Left ventricle myocardium inferior (tissue), 1 donor: ENCODE measurements at regions not wholly inside any gene's neighbourhood (a gene's known extent, or its start where the extent isn't known, plus 50 kb on each side); places are given as distances from the start of the nearest gene placed in this dataset.
"Not testable (repeated sequence)": the region's sequence is repeated elsewhere in the genome, so short reads cannot be mapped to it uniquely, and the experiment has no call there.

Experiments
- DNase-seq: peaks from one replicate; pipeline ENCODE4 v3.0.0-alpha.2; 2020
- H3K27ac ChIP-seq: fragments of 200-600 bp; replicated peaks from 2 replicates; pipeline ENCODE4 v1.8.0; 2021
- H3K27me3 ChIP-seq: fragments of 200-600 bp; 2 replicates; pipeline ENCODE4 v1.8.0; 2021; ENCODE audit warnings: low read depth
- H3K36me3 ChIP-seq: fragments of 200-600 bp; 2 replicates; pipeline ENCODE4 v1.8.0; 2021
- H3K4me1 ChIP-seq: fragments of 200-600 bp; 2 replicates; pipeline ENCODE4 v1.8.0; 2021
- H3K4me3 ChIP-seq: fragments of 200-600 bp; 2 replicates; pipeline ENCODE4 v1.8.0; 2021; ENCODE audit warnings: mild to moderate bottlenecking, moderate library complexity
- H3K9me3 ChIP-seq: fragments of 200-600 bp; replicated peaks from 2 replicates; pipeline ENCODE4 v1.8.0; 2021
- intact Hi-C: fragments of 100-400 bp; cut with micrococcal nuclease; formaldehyde crosslinking; loops from one replicate; pipeline ENCODE4 v1.11.0; 2022
- TF ChIP-seq, protein P1 (sequence below): fragments of 200-600 bp; IDR thresholded peaks from 2 replicates; pipeline ENCODE4 v1.8.0; 2021; ENCODE audit warnings: antibody characterized with exemption, mild to moderate bottlenecking, borderline replicate concordance
- donor health status: DM: no; HTN: yes; CAD: no; lungs with severe emphysema.

DNA sequence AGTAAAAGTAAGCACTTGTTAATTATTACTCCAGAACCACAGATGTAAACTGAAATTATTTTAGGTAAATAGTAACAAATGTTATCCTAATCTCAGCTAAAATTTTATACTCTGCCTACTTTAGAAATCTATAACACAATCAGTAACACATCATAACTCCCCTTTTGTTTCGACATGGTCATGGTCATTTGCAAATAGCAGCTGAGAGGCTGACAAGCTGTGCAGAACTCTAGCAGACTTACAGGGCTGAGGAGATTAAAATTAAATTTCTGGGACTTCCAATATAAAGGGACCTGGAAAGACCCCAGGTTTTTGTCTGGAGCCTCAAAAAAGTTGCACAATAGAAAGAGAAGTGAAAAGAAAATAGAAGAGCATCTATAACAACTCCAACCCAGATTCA lies 88.8 kb downstream of the PRL start:
- intact Hi-C loops: no loop called here
- Histone ChIP-seq H3K4me3 (no peak overlapping the region), H3K36me3 (no peaks in the 10 kb centered on the region), H3K27me3 (no peaks in the 10 kb centered on the region), H3K4me1 (no peaks in the 10 kb centered on the region), H3K9me3 (no peaks in the 10 kb centered on the region), H3K27ac (no peak overlapping the region)
- TF ChIP-seq, protein P1, sequence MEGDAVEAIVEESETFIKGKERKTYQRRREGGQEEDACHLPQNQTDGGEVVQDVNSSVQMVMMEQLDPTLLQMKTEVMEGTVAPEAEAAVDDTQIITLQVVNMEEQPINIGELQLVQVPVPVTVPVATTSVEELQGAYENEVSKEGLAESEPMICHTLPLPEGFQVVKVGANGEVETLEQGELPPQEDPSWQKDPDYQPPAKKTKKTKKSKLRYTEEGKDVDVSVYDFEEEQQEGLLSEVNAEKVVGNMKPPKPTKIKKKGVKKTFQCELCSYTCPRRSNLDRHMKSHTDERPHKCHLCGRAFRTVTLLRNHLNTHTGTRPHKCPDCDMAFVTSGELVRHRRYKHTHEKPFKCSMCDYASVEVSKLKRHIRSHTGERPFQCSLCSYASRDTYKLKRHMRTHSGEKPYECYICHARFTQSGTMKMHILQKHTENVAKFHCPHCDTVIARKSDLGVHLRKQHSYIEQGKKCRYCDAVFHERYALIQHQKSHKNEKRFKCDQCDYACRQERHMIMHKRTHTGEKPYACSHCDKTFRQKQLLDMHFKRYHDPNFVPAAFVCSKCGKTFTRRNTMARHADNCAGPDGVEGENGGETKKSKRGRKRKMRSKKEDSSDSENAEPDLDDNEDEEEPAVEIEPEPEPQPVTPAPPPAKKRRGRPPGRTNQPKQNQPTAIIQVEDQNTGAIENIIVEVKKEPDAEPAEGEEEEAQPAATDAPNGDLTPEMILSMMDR: no peak
- no peak for DNase-seq

DNA sequence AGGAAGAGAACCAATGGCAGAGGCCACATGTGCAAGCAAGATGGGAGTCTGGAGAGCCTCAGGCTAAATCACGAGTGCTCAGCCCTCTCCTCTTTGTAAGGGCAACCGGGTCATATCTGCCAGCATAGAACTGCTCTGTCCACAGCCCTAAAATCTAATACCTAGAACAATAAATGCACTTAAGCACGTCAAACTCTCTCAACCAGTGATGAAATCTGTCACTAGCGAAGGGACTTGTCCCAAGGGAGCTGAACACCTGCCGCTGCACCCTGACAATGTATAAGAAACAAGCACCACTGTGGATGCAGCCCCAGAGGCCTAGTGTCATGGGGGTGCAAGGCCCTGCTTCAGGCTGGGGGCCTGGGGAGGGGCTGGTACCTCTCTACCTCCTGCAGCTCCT lies 82.5 kb downstream of the PRL start:
- H3K4me1 ChIP-seq: no peaks in the 10 kb centered on the region
- no peak overlapping the region for H3K4me3 ChIP-seq
- TF ChIP-seq, protein P1: no peak
- H3K27me3 ChIP-seq: no peaks in the 10 kb centered on the region
- no peak for DNase-seq
- intact Hi-C loops: no loop called here
- H3K36me3 ChIP-seq: no peaks in the 10 kb centered on the region
- no peaks in the 10 kb centered on the region for H3K9me3 ChIP-seq
- no peak overlapping the region for H3K27ac ChIP-seq

DNA sequence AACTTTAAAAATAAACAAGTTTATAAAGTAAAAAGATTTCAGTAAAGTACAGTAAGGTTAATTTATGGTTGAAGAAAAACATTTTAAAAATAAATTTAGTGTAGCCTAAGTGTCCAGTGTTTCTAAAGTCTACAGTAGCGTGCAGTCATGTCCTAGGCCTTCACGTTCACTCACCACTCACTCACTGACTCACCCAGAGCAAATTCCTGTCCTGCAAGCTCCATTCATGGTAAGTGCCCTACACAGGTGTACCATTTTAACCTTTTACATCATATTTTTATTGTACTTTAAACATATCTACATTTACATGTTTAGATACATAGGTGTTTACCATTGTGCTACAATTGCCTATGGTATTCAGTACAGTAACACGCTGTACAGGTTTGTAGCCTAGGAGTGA lies 81.4 kb downstream of the PRL start:
- DNase-seq, H3K27me3 ChIP-seq, intact Hi-C loops, H3K4me1 ChIP-seq, H3K36me3 ChIP-seq, H3K27ac ChIP-seq, H3K9me3 ChIP-seq, H3K4me3 ChIP-seq: not testable (repeated sequence)

DNA sequence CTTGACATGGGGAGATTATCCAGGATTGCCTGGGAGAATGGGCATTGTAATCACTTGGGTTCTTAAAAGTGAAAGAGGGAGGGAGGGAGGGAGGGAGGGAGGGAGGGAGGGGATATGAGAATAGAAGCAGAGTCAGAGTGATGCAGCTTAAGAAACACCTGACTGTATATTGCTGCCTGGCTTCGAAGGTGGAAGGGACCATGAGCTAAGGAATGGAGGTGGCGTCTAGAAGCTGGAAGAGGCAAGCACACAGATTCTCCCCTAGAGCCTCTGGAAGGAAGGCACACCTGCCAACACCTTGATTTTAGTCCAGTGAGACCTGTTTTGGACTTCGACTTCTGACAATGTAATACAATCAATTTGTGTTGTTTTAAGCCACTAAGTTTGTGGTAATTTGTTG lies 78.4 kb downstream of the PRL start:
- Histone ChIP-seq H3K4me3 (no peak overlapping the region), H3K4me1 (no peaks in the 10 kb centered on the region), H3K9me3 (no peaks in the 10 kb centered on the region), H3K27ac (no peak overlapping the region), H3K36me3 (no peaks in the 10 kb centered on the region), H3K27me3 (no peaks in the 10 kb centered on the region)
- no peak for DNase-seq
- intact Hi-C loops: no loop called here
- TF ChIP-seq, protein P1: no peak

DNA sequence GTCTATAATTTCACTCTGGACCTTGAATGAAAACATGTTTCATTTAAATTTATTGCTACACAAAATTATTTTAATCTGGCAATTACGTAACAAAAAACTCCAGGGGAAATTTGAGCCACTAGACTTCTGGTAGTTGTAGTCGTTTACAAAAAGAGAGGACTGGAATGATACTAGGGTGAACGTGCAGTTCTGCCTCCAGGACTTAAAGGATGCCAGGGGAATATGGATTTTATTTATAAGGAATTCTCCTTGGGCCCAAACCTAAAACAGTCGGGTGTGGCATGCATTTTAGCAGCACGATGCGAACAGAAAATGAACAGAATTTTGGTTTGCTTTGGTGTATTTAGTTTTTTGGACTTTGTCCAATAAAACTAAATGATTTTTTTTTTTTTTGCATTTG lies 76.9 kb downstream of the PRL start:
- no peak overlapping the region for H3K4me3 ChIP-seq
- no peaks in the 10 kb centered on the region for H3K9me3 ChIP-seq
- no peaks in the 10 kb centered on the region for H3K4me1 ChIP-seq
- no peak for DNase-seq
- no peak overlapping the region for H3K27ac ChIP-seq
- H3K36me3 ChIP-seq: no peaks in the 10 kb centered on the region
- TF ChIP-seq, protein P1: no peak
- intact Hi-C loops: no loop called here
- H3K27me3 ChIP-seq: no peaks in the 10 kb centered on the region

DNA sequence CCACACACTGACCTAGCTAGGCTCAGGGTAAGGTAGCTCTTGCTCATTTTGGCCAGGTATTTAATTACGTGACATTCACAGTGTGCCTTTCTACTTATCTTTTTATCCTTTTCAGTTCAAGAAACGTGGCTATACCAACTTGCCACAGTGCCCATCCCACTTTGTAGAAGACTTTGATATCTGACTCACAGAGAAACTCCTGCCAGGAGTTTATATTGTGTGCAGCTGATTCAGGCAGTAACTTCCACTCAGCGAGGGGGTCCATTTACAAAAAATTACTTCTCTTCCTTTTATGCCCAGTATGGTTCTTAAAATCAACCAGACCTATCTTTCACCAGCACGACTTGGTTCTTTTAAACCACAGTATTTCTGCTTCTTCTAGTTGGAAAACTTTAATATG lies 75.6 kb downstream of the PRL start:
- TF ChIP-seq, protein P1: no peak
- intact Hi-C loops: no loop called here
- H3K27ac ChIP-seq: no peak overlapping the region
- H3K9me3 ChIP-seq: no peaks in the 10 kb centered on the region
- no peaks in the 10 kb centered on the region for H3K4me1 ChIP-seq
- no peaks in the 10 kb centered on the region for H3K27me3 ChIP-seq
- no peaks in the 10 kb centered on the region for H3K36me3 ChIP-seq
- H3K4me3 ChIP-seq: no peak overlapping the region
- no peak for DNase-seq
